Colonic mucosa (tissue), 4 donors: ENCODE measurements at regions not wholly inside any gene's neighbourhood (a gene's known extent, or its start where the extent isn't known, plus 50 kb on each side); places are given as distances from the start of the nearest gene placed in this dataset.

Experiments
- DNase-seq: peaks from one replicate; pipeline ENCODE4 v3.0.0-alpha.2; 2020
- H3K27ac ChIP-seq: fragments of 200-600 bp; one replicate; pipeline ENCODE4 v1.8.0; 2021
- H3K27me3 ChIP-seq: fragments of 200-600 bp; one replicate; pipeline ENCODE4 v1.8.0; 2021
- H3K36me3 ChIP-seq: fragments of 200-600 bp; one replicate; pipeline ENCODE4 v1.8.0; 2021
- H3K4me1 ChIP-seq: fragments of 200-600 bp; one replicate; pipeline ENCODE4 v1.8.0; 2021; ENCODE audit warnings: mild to moderate bottlenecking
- H3K4me3 ChIP-seq: fragments of 200-600 bp; one replicate; pipeline ENCODE4 v1.8.0; 2021
- H3K9ac ChIP-seq, 2 donors: one replicate each; pipeline ENCODE4 v1.7.0; 2013; ENCODE audit warnings: control low read depth in 2 of 2, low read depth in 2 of 2, low read length in 2 of 2
- H3K9me3 ChIP-seq: fragments of 200-600 bp; one replicate; pipeline ENCODE4 v1.8.0; 2021
- CTCF ChIP-seq: fragments of 200-600 bp; IDR thresholded peaks from one replicate; pipeline ENCODE4 v1.8.0; 2022; ENCODE audit warnings: antibody characterized with exemption, mild to moderate bottlenecking
- intact Hi-C: fragments of 100-400 bp; cut with DNase I; formaldehyde crosslinking; loops from one replicate; pipeline ENCODE4 v1.14.1; 2022
- donor health status: healthy.
- donor health status: DM: no; HTN: no; CAD: no.
- donor health status: DM: no; HTN: no; CAD: no.

DNA sequence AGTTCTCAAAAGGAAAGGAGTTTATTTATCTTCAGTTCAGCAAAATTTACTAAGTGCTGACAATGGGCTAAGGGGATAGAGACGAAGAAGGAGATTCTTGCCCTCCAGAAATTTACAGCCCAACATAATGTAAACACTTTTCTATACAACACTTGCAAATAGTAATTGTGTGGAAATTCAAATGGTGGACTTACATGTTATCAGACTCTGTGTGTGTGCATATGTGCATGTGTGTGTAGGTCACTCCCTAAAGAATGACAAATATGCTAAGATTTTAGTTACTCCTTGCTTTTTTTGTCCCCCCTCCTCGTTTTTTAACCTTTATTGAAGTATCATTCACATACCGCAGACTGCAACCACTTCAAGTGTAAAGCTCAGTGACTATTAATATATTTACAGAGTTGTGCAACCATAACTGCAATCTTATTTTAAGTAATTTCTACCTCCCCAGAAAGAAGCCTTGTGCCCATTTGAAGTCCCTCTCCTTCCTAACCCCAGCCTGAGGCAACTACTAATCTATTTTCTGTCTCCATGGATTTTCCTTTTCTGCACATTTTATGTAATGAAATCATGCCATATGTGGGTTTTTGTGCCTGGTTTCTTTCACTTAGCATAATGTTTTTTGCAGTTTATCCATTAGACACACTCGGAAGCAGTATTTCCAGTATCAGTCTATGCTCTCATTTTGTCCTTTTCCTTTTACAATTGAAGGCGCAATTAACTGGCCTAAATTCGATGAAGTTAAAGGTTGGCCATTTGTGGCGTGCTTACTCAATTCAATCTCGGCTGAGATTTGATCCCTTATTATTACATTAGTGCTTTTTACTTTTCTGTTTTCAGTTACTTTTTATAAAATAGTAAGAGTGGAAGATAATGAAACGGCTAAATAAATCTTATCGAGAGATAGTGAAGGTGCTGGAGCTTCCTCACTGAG is 318.4 kb downstream of the HAPSTR1 start:
- no peaks in the 10 kb centered on the region for H3K36me3 ChIP-seq
- TF ChIP-seq CTCF: no peak
- H3K9me3 ChIP-seq: no peaks in the 10 kb centered on the region
- intact Hi-C loops: no loop called here
- H3K4me3 ChIP-seq: no peak overlapping the region
- H3K9ac ChIP-seq: no peak overlapping the region
- no peaks in the 10 kb centered on the region for H3K27me3 ChIP-seq
- H3K27ac ChIP-seq: no peak overlapping the region
- no peaks in the 10 kb centered on the region for H3K4me1 ChIP-seq
- DNase-seq: no peak

- H3K27me3 ChIP-seq: no peaks in the 10 kb centered on the region
- intact Hi-C loops: no loop called here
- no peak for TF ChIP-seq CTCF
- no peak overlapping the region for H3K4me3 ChIP-seq
- no peak overlapping the region for H3K9ac ChIP-seq
- DNase-seq: no peak
- H3K4me1 ChIP-seq: no peaks in the 10 kb centered on the region
- no peak overlapping the region for H3K27ac ChIP-seq
- H3K36me3 ChIP-seq: no peaks in the 10 kb centered on the region
- no peaks in the 10 kb centered on the region for H3K9me3 ChIP-seq
Measured at GRCh38 chr16:9411426-9411825, 320.0 kb downstream of the HAPSTR1 start.

- no peak for TF ChIP-seq CTCF
- H3K4me3 ChIP-seq: no peak overlapping the region
- no peak for DNase-seq
- no peak overlapping the region for H3K9ac ChIP-seq
- H3K36me3 ChIP-seq: no peaks in the 10 kb centered on the region
- H3K27ac ChIP-seq: no peak overlapping the region
- intact Hi-C loops: no loop called here
- no peaks in the 10 kb centered on the region for H3K27me3 ChIP-seq
- no peaks in the 10 kb centered on the region for H3K9me3 ChIP-seq
- no peaks in the 10 kb centered on the region for H3K4me1 ChIP-seq
Measured at GRCh38 chr16:9412031-9412914, 320.8 kb downstream of the HAPSTR1 start.

DNA sequence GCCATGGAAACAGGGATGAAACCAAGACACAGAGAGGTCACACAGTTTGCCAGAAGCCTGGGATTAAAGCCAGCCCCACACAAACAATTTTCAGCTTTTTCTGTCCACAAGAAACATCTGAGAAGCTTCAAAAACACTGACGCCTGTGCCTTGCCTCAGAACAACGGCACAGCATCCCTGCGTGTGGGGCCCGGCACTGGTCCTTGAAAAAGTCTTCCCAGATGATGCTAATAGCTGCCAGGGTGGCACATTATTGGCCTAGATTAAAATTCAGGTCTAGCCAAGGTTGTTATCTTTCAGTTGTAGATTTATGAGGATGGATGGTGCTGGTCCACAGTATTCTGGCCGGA is 321.4 kb downstream of the HAPSTR1 start:
- Histone ChIP-seq H3K27me3 (no peaks in the 10 kb centered on the region), H3K9ac (no peak overlapping the region), H3K4me3 (no peak overlapping the region), H3K9me3 (no peaks in the 10 kb centered on the region), H3K27ac (no peak overlapping the region), H3K4me1 (no peaks in the 10 kb centered on the region), H3K36me3 (no peaks in the 10 kb centered on the region)
- DNase-seq: no peak
- no peak for TF ChIP-seq CTCF
- intact Hi-C loops: no loop called here

DNA sequence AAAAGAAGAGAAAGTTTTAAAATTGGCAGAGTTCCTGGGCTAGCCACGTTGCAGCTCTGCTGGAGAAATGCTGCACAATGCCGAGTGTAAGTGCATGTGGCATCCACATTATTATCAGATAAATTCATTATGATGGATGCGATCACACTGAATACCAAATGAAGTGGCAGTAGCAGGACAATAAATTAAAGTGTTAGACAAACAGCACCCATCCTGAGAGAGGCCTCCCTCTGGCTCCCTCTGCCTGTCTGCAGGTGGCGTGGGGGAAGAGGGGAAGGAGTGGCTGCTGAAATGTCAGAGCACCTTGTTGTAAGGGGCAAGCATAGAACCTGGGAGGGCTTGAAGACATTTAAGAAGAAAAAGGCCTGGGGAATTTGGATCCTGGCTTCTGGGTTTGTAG is 324.1 kb downstream of the HAPSTR1 start:
- Histone ChIP-seq H3K27me3 (no peaks in the 10 kb centered on the region), H3K27ac (no peak overlapping the region), H3K4me1 (no peaks in the 10 kb centered on the region), H3K36me3 (no peaks in the 10 kb centered on the region), H3K9ac (no peak overlapping the region), H3K4me3 (no peak overlapping the region), H3K9me3 (no peaks in the 10 kb centered on the region)
- TF ChIP-seq CTCF: no peak
- intact Hi-C loops: no loop called here
- DNase-seq: no peak
